ENCODE measurements at regions not wholly inside any gene's neighbourhood (a gene's known extent, or its start where the extent isn't known, plus 50 kb on each side); places are given as distances from the start of the nearest gene placed in this dataset.

GRCh38 chr3:144119633-144120032 is 148.0 kb downstream of the DIPK2A start:
- no TSS peak for BruUV-seq (replicated peaks)
- H3K36me3 ChIP-seq (ENCODE audit: insufficient read depth, low read length, poor library complexity, severe bottlenecking) = no peaks in the 10 kb centered on the region
- TF ChIP-seq CTCF (conservative IDR thresholded peaks at IDR 0.05; ENCODE audit: low read depth, low read length) (no peak), EZH2 (IDR thresholded peaks at IDR 0.05; ENCODE audit: borderline replicate concordance, low read depth, low read length, poor library complexity, severe bottlenecking) (no peak)
- no peak overlapping the region for H3K4me3 ChIP-seq (ENCODE audit: low read depth, low read length, poor library complexity, severe bottlenecking)
- no peaks in the 10 kb centered on the region for H3K9me3 ChIP-seq (ENCODE audit: low read depth, low read length, poor library complexity, severe bottlenecking)
- no peaks in the 10 kb centered on the region for H3K27me3 ChIP-seq (replicated peaks; ENCODE audit: insufficient read depth, low read depth, low read length, poor library complexity)
- CTCF ChIA-PET = no interaction called here
- H3K4me1 ChIP-seq (ENCODE audit: insufficient read depth, low read length, poor library complexity, severe bottlenecking) = peaks cover 10% of the 10 kb centered on the region
- no peak overlapping the region for H3K27ac ChIP-seq (ENCODE audit: low read depth, low read length, poor library complexity, severe bottlenecking)
- peak; percentile 33 for DNase-seq (ENCODE audit: low spot score)
- intact Hi-C loops (cut with micrococcal nuclease; ENCODE audit: unreplicated experiment) = no loop called here
- POLR2A ChIA-PET (ENCODE audit: low non-redundant PET) = no interaction called here

- TF ChIP-seq EZH2 (IDR thresholded peaks at IDR 0.05; ENCODE audit: borderline replicate concordance, low read depth, low read length, poor library complexity, severe bottlenecking) (no peak), CTCF (conservative IDR thresholded peaks at IDR 0.05; ENCODE audit: low read depth, low read length) (no peak)
- no peak overlapping the region for H3K27ac ChIP-seq (ENCODE audit: low read depth, low read length, poor library complexity, severe bottlenecking)
- peaks cover 10% of the 10 kb centered on the region for H3K4me1 ChIP-seq (ENCODE audit: insufficient read depth, low read length, poor library complexity, severe bottlenecking)
- ChIA-PET POLR2A (ENCODE audit: low non-redundant PET) (no interaction called here), CTCF (no interaction called here)
- no peaks in the 10 kb centered on the region for H3K36me3 ChIP-seq (ENCODE audit: insufficient read depth, low read length, poor library complexity, severe bottlenecking)
- DNase-seq (ENCODE audit: low spot score) = no peak
- no TSS peak for BruUV-seq (replicated peaks)
- H3K9me3 ChIP-seq (ENCODE audit: low read depth, low read length, poor library complexity, severe bottlenecking) = no peaks in the 10 kb centered on the region
- no peaks in the 10 kb centered on the region for H3K27me3 ChIP-seq (replicated peaks; ENCODE audit: insufficient read depth, low read depth, low read length, poor library complexity)
- intact Hi-C loops (cut with micrococcal nuclease; ENCODE audit: unreplicated experiment) = no loop called here
- no peak overlapping the region for H3K4me3 ChIP-seq (ENCODE audit: low read depth, low read length, poor library complexity, severe bottlenecking)
These were observed 150.0 kb downstream of the DIPK2A start for GRCh38 chr3:144121661-144122060.

- CTCF ChIA-PET = no interaction called here
- intact Hi-C loops (cut with micrococcal nuclease; ENCODE audit: unreplicated experiment) = no loop called here
- Histone ChIP-seq H3K36me3 (ENCODE audit: insufficient read depth, low read length, poor library complexity, severe bottlenecking) (no peaks in the 10 kb centered on the region), H3K27me3 (replicated peaks; ENCODE audit: insufficient read depth, low read depth, low read length, poor library complexity) (no peaks in the 10 kb centered on the region), H3K9me3 (ENCODE audit: low read depth, low read length, poor library complexity, severe bottlenecking) (no peaks in the 10 kb centered on the region), H3K27ac (ENCODE audit: low read depth, low read length, poor library complexity, severe bottlenecking) (no peak overlapping the region), H3K4me1 (ENCODE audit: insufficient read depth, low read length, poor library complexity, severe bottlenecking) (no peaks in the 10 kb centered on the region), H3K4me3 (ENCODE audit: low read depth, low read length, poor library complexity, severe bottlenecking) (no peak overlapping the region)
- no peak for DNase-seq (ENCODE audit: low spot score)
- no TSS peak for BruUV-seq (replicated peaks)
- TF ChIP-seq CTCF (conservative IDR thresholded peaks at IDR 0.05; ENCODE audit: low read depth, low read length) = no peak
- no peak for TF ChIP-seq EZH2 (IDR thresholded peaks at IDR 0.05; ENCODE audit: borderline replicate concordance, low read depth, low read length, poor library complexity, severe bottlenecking)
- POLR2A ChIA-PET (ENCODE audit: low non-redundant PET) = no interaction called here
These were observed 155.4 kb downstream of the DIPK2A start for GRCh38 chr3:144127014-144127413.

Measured in A673 (cell line).